Mesenteric fat pad (tissue), 1 donor: ENCODE measurements at regions not wholly inside any gene's neighbourhood (a gene's known extent, or its start where the extent isn't known, plus 50 kb on each side); places are given as distances from the start of the nearest gene placed in this dataset.
"Not testable (repeated sequence)": the region's sequence is repeated elsewhere in the genome, so short reads cannot be mapped to it uniquely, and the experiment has no call there.

Experiments used
- DNase-seq: peaks from one replicate; pipeline ENCODE4 v3.0.0-alpha.2; 2020; ENCODE audit warnings: low spot score
- donor health status: DM: yes; HTN: yes; CAD: no.

GRCh38 chr7:108627476-108628051 is 57.9 kb downstream of the DNAJB9 start:
- no peak for DNase-seq

- no peak for DNase-seq
Observed at GRCh38 chr7:108628678-108629077, 59.0 kb downstream of the DNAJB9 start.

- no peak for DNase-seq
Observed at GRCh38 chr7:108629651-108630400, 60.2 kb downstream of the DNAJB9 start.

GRCh38 chr7:108634036-108634435 is 64.4 kb downstream of the DNAJB9 start:
- no peak for DNase-seq

- no peak for DNase-seq
Observed at GRCh38 chr7:108634535-108634934, 64.9 kb downstream of the DNAJB9 start.

GRCh38 chr7:108637049-108637621 is 67.5 kb downstream of the DNAJB9 start:
- no peak for DNase-seq

GRCh38 chr7:108642126-108642525 is 72.5 kb downstream of the DNAJB9 start:
- DNase-seq: no peak

- DNase-seq: no peak
Observed at GRCh38 chr7:108643136-108643535, 73.5 kb downstream of the DNAJB9 start.

- no peak for DNase-seq
Observed at GRCh38 chr7:108648989-108649388, 79.3 kb downstream of the DNAJB9 start.

- DNase-seq: no peak
Observed at GRCh38 chr7:108650467-108650866, 80.8 kb downstream of the DNAJB9 start.

- no peak for DNase-seq
Observed at GRCh38 chr7:108652886-108653285, 83.2 kb downstream of the DNAJB9 start.

- DNase-seq: no peak
Observed at GRCh38 chr7:108653526-108653925, 83.9 kb downstream of the DNAJB9 start.

GRCh38 chr7:108657140-108657726 is 87.6 kb downstream of the DNAJB9 start:
- not testable (repeated sequence) for DNase-seq

- DNase-seq: no peak
Observed at GRCh38 chr7:108659261-108659660, 89.6 kb downstream of the DNAJB9 start.

GRCh38 chr7:108659867-108660266 is 90.2 kb downstream of the DNAJB9 start:
- DNase-seq: no peak

GRCh38 chr7:108660465-108660864 is 90.8 kb downstream of the DNAJB9 start:
- no peak for DNase-seq

- no peak for DNase-seq
Observed at GRCh38 chr7:108662783-108663362, 93.2 kb downstream of the DNAJB9 start.

- no peak for DNase-seq
Observed at GRCh38 chr7:108663701-108664100, 94.0 kb downstream of the DNAJB9 start.

- no peak for DNase-seq
Observed at GRCh38 chr7:108667216-108667615, 97.5 kb downstream of the DNAJB9 start.

GRCh38 chr7:108669958-108670357 is 100.3 kb downstream of the DNAJB9 start:
- DNase-seq: no peak

- not testable (repeated sequence) for DNase-seq
Observed at GRCh38 chr7:108673699-108674098, 104.0 kb downstream of the DNAJB9 start.

GRCh38 chr7:108684629-108685028 is 115.0 kb downstream of the DNAJB9 start:
- DNase-seq: no peak
